ENCODE measurements at regions not wholly inside any gene's neighbourhood (a gene's known extent, or its start where the extent isn't known, plus 50 kb on each side); places are given as distances from the start of the nearest gene placed in this dataset.

GRCh38 chr4:55733932-55734331 is 85.7 kb upstream of the EXOC1L start:
- H3K4me3 ChIP-seq (ENCODE audit: low read depth in 2 of 2, low read length in 1 of 2) = no peak overlapping the region
- peak; percentile 17 for DNase-seq
- H3K9me3 ChIP-seq = no peaks in the 10 kb centered on the region
- H3F3A ChIP-seq (replicated peaks; ENCODE audit: insufficient read depth) = no peaks in the 10 kb centered on the region
- no peak overlapping the region for H2AFZ ChIP-seq (ENCODE audit: low read depth)
- H3K79me2 ChIP-seq (ENCODE audit: insufficient read depth) = no peaks in the 10 kb centered on the region
- H3K27me3 ChIP-seq (ENCODE audit: insufficient read depth) = no peaks in the 10 kb centered on the region
- H3K36me3 ChIP-seq (replicated peaks in 1 of 2; ENCODE audit: control insufficient read depth in 1 of 2, insufficient read depth in 2 of 2, low read length in 1 of 2) = no peaks in the 10 kb centered on the region
- H3K9ac ChIP-seq = no peak overlapping the region
- H3K27ac ChIP-seq (ENCODE audit: low read depth in 2 of 2, low read length in 1 of 2) = no peak overlapping the region
- H3K4me2 ChIP-seq = no peak overlapping the region
- 0% methylated on average over 1 of the region's 2 CpGs for WGBS (ENCODE audit: low lambda C conversion rate)
- H3K4me1 ChIP-seq (ENCODE audit: control insufficient read depth in 1 of 2, insufficient read depth in 2 of 2, low read depth in 1 of 2, low read length in 1 of 2) = peaks cover 0 to 5% of the 10 kb centered on the region in 2 experiments; a peak in 2 of 4 replicates
- POLR2A ChIA-PET = no interaction called here
- no peaks in the 10 kb centered on the region for H3K9me2 ChIP-seq
- CTCF ChIA-PET = interaction anchor here (1.0 kb wide), 1 partner anchor 773 kb away, joined by 3 read pairs; no protein-coding TSS in a partner anchor
- TF ChIP-seq NFIC (IDR thresholded peaks at IDR 0.05; ENCODE audit: borderline replicate concordance) (peak; percentile 22; the same call in 1 of the 2 replicates), YY1 (IDR thresholded peaks at IDR 0.05; ENCODE audit: low read depth) (no peak), RXRA (IDR thresholded peaks at IDR 0.05; ENCODE audit: borderline replicate concordance, low read depth) (no peak), IRF3 (IDR thresholded peaks at IDR 0.05; ENCODE audit: low read depth, low read length) (no peak), TEAD4 (IDR thresholded peaks at IDR 0.05; ENCODE audit: borderline replicate concordance, insufficient read depth) (no peak), SMC3 (IDR thresholded peaks at IDR 0.05; ENCODE audit: low read depth, low read length) (no peak), GABPA (IDR thresholded peaks at IDR 0.05; ENCODE audit: low read depth) (no peak)
- H4K20me1 ChIP-seq (ENCODE audit: insufficient read depth) = no peaks in the 10 kb centered on the region

GRCh38 chr4:55736605-55737183 is 82.9 kb upstream of the EXOC1L start:
- CTCF ChIA-PET = interaction anchor here (0.6 to 1.5 kb wide), 10 partner anchors 9 to 766 kb away, joined by 3 to 8 read pairs (median 3); partner anchors contain the start of gene SRD5A3
- peaks cover 0 to 5% of the 10 kb centered on the region in 2 experiments; a peak in 2 of 4 replicates for H3K4me1 ChIP-seq (ENCODE audit: control insufficient read depth in 1 of 2, insufficient read depth in 2 of 2, low read depth in 1 of 2, low read length in 1 of 2)

More at GRCh38 chr4:55736605-55737183, 82.9 kb upstream of the EXOC1L start:
- Histone ChIP-seq H3K27ac (ENCODE audit: low read depth in 2 of 2, low read length in 1 of 2) (no peak overlapping the region), H3K4me2 (no peak overlapping the region), H2AFZ (ENCODE audit: low read depth) (no peak overlapping the region), H4K20me1 (ENCODE audit: insufficient read depth) (no peaks in the 10 kb centered on the region), H3K9me2 (no peaks in the 10 kb centered on the region), H3K27me3 (ENCODE audit: insufficient read depth) (no peaks in the 10 kb centered on the region; the same call in 1 of the 2 replicates), H3K36me3 (replicated peaks in 1 of 2; ENCODE audit: control insufficient read depth in 1 of 2, insufficient read depth in 2 of 2, low read length in 1 of 2) (no peaks in the 10 kb centered on the region), H3K9me3 (no peaks in the 10 kb centered on the region), H3F3A (replicated peaks; ENCODE audit: insufficient read depth) (no peaks in the 10 kb centered on the region), H3K79me2 (ENCODE audit: insufficient read depth) (no peaks in the 10 kb centered on the region), H3K9ac (no peak overlapping the region), H3K4me3 (ENCODE audit: low read depth in 2 of 2, low read length in 1 of 2) (no peak overlapping the region)
- DNase-seq = peak; percentile 19
- 26% methylated on average over 3 of the region's 3 CpGs for WGBS (ENCODE audit: low lambda C conversion rate)
- POLR2A ChIA-PET = no interaction called here
- TF ChIP-seq CTCF (IDR thresholded peaks at IDR 0.05) (peak; percentile 56), GABPA (IDR thresholded peaks at IDR 0.05; ENCODE audit: low read depth) (no peak), RAD21 (IDR thresholded peaks at IDR 0.05; ENCODE audit: low read length) (peak; percentile 67), NFIC (IDR thresholded peaks at IDR 0.05; ENCODE audit: borderline replicate concordance) (no peak), TCF12 (IDR thresholded peaks at IDR 0.05) (no peak), CHD2 (IDR thresholded peaks at IDR 0.05; ENCODE audit: low read length, partially characterized antibody) (no peak), RXRA (IDR thresholded peaks at IDR 0.05; ENCODE audit: borderline replicate concordance, low read depth) (no peak)

Data from SK-N-SH (cell line).